ENCODE measurements at regions not wholly inside any gene's neighbourhood (a gene's known extent, or its start where the extent isn't known, plus 50 kb on each side); places are given as distances from the start of the nearest gene placed in this dataset.

- TF ChIP-seq CTCF (IDR thresholded peaks at IDR 0.05; ENCODE audit: borderline replicate concordance, extremely low read depth, insufficient read depth), result no peak
- Histone ChIP-seq H3K27ac (ENCODE audit: low read depth in 2 of 2, low read length in 2 of 2) (no peak overlapping the region), H3K36me3 (ENCODE audit: control insufficient read depth in 2 of 3, insufficient read depth in 3 of 3, low read length in 3 of 3) (no peaks in the 10 kb centered on the region), H3K9ac (ENCODE audit: low read length in 3 of 3) (no peak overlapping the region), H3K4me3 (ENCODE audit: low read length in 3 of 3) (no peak overlapping the region), H3K4me1 (ENCODE audit: control insufficient read depth in 2 of 3, insufficient read depth in 2 of 3, low read depth in 1 of 3, low read length in 3 of 3) (no peaks in the 10 kb centered on the region), H3K9me3 (ENCODE audit: control insufficient read depth in 2 of 3, insufficient read depth in 1 of 3, low read length in 3 of 3) (no peaks in the 10 kb centered on the region), H3K27me3 (ENCODE audit: control insufficient read depth, insufficient read depth, low read length) (no peaks in the 10 kb centered on the region)
- DNase-seq (no peak), FAIRE-seq (no peak)
- intact Hi-C loops (cut with DNase I), result no loop called here
Measured at GRCh38 chr5:39896104-39896503, 471.3 kb upstream of the DAB2 start.

GRCh38 chr5:39892708-39893107 lies 467.9 kb upstream of the DAB2 start:
- no peak for TF ChIP-seq CTCF (IDR thresholded peaks at IDR 0.05; ENCODE audit: borderline replicate concordance, extremely low read depth, insufficient read depth)
- intact Hi-C loops (cut with DNase I), result no loop called here
- H3K9me3 ChIP-seq (ENCODE audit: control insufficient read depth in 2 of 3, insufficient read depth in 1 of 3, low read length in 3 of 3), result no peaks in the 10 kb centered on the region
- H3K27me3 ChIP-seq (ENCODE audit: control insufficient read depth, insufficient read depth, low read length), result no peaks in the 10 kb centered on the region
- DNase-seq, result no peak
- no peaks in the 10 kb centered on the region for H3K36me3 ChIP-seq (ENCODE audit: control insufficient read depth in 2 of 3, insufficient read depth in 3 of 3, low read length in 3 of 3)
- FAIRE-seq, result no peak
- H3K27ac ChIP-seq (ENCODE audit: low read depth in 2 of 2, low read length in 2 of 2), result no peak overlapping the region
- no peak overlapping the region for H3K9ac ChIP-seq (ENCODE audit: low read length in 3 of 3)
- no peaks in the 10 kb centered on the region for H3K4me1 ChIP-seq (ENCODE audit: control insufficient read depth in 2 of 3, insufficient read depth in 2 of 3, low read depth in 1 of 3, low read length in 3 of 3)
- H3K4me3 ChIP-seq (ENCODE audit: low read length in 3 of 3), result no peak overlapping the region

GRCh38 chr5:39891376-39891775 lies 466.6 kb upstream of the DAB2 start:
- H3K4me1 ChIP-seq (ENCODE audit: control insufficient read depth in 2 of 3, insufficient read depth in 2 of 3, low read depth in 1 of 3, low read length in 3 of 3), result no peaks in the 10 kb centered on the region
- H3K36me3 ChIP-seq (ENCODE audit: control insufficient read depth in 2 of 3, insufficient read depth in 3 of 3, low read length in 3 of 3), result no peaks in the 10 kb centered on the region
- H3K9me3 ChIP-seq (ENCODE audit: control insufficient read depth in 2 of 3, insufficient read depth in 1 of 3, low read length in 3 of 3), result no peaks in the 10 kb centered on the region
- no peaks in the 10 kb centered on the region for H3K27me3 ChIP-seq (ENCODE audit: control insufficient read depth, insufficient read depth, low read length)
- H3K4me3 ChIP-seq (ENCODE audit: low read length in 3 of 3), result no peak overlapping the region
- no peak overlapping the region for H3K9ac ChIP-seq (ENCODE audit: low read length in 3 of 3)
- FAIRE-seq (no peak), DNase-seq (no peak)
- no peak for TF ChIP-seq CTCF (IDR thresholded peaks at IDR 0.05; ENCODE audit: borderline replicate concordance, extremely low read depth, insufficient read depth)
- no peak overlapping the region for H3K27ac ChIP-seq (ENCODE audit: low read depth in 2 of 2, low read length in 2 of 2)
- intact Hi-C loops (cut with DNase I), result no loop called here

GRCh38 chr5:39880985-39881384 lies 456.2 kb upstream of the DAB2 start:
- DNase-seq, result no peak
- H3K4me3 ChIP-seq (ENCODE audit: low read length in 3 of 3), result no peak overlapping the region
- H3K27me3 ChIP-seq (ENCODE audit: control insufficient read depth, insufficient read depth, low read length), result no peaks in the 10 kb centered on the region
- TF ChIP-seq CTCF (IDR thresholded peaks at IDR 0.05; ENCODE audit: borderline replicate concordance, extremely low read depth, insufficient read depth), result no peak
- H3K9ac ChIP-seq (ENCODE audit: low read length in 3 of 3), result no peak overlapping the region
- H3K4me1 ChIP-seq (ENCODE audit: control insufficient read depth in 2 of 3, insufficient read depth in 2 of 3, low read depth in 1 of 3, low read length in 3 of 3), result no peaks in the 10 kb centered on the region
- intact Hi-C loops (cut with DNase I), result no loop called here
- H3K9me3 ChIP-seq (ENCODE audit: control insufficient read depth in 2 of 3, insufficient read depth in 1 of 3, low read length in 3 of 3), result no peaks in the 10 kb centered on the region
- no peak for FAIRE-seq
- H3K27ac ChIP-seq (ENCODE audit: low read depth in 2 of 2, low read length in 2 of 2), result no peak overlapping the region
- H3K36me3 ChIP-seq (ENCODE audit: control insufficient read depth in 2 of 3, insufficient read depth in 3 of 3, low read length in 3 of 3), result no peaks in the 10 kb centered on the region
